Kidney (tissue), 13 donors: ENCODE measurements at regions not wholly inside any gene's neighbourhood (a gene's known extent, or its start where the extent isn't known, plus 50 kb on each side); places are given as distances from the start of the nearest gene placed in this dataset.

Experiments used
- DNase-seq, 5 donors: peaks; one replicate each; pipeline ENCODE4 v3.0.0-alpha.2; 2013 to 2020
- FAIRE-seq: peaks from 2 replicates; lab custom pipeline; 2012; peaks lifted over from hg19 to GRCh38; lab: Jason Lieb, UNC
- H3K27ac ChIP-seq, 2 donors: one replicate each; pipeline ENCODE4 v1.7.0; 2013; ENCODE audit warnings: low read depth in 2 of 2, low read length in 2 of 2, inconsistent platforms in 1 of 2
- H3K27me3 ChIP-seq: one replicate; pipeline ENCODE4 v1.7.1; 2013; ENCODE audit warnings: low read length, inconsistent platforms; ENCODE audit not compliant: control insufficient read depth, insufficient read depth
- H3K36me3 ChIP-seq, 3 donors: one replicate each; pipeline versions ENCODE4 v1.7.0 to v1.7.1; 2013; ENCODE audit warnings: low read length in 3 of 3, control low read depth in 1 of 3, inconsistent platforms in 1 of 3; ENCODE audit not compliant: insufficient read depth in 3 of 3, control insufficient read depth in 2 of 3
- H3K4me1 ChIP-seq, 3 donors: one replicate each; pipeline versions ENCODE4 v1.7.0 to v1.7.1; 2013; ENCODE audit warnings: low read length in 3 of 3, inconsistent platforms in 1 of 3, low read depth in 1 of 3; ENCODE audit not compliant: control insufficient read depth in 2 of 3, insufficient read depth in 2 of 3
- H3K4me3 ChIP-seq, 3 donors: one replicate each; pipeline versions ENCODE4 v1.7.0 to v1.8.1; 2013; ENCODE audit warnings: low read length in 3 of 3, control low read depth in 1 of 3, inconsistent platforms in 1 of 3
- H3K9ac ChIP-seq, 3 donors: one replicate each; pipeline versions ENCODE4 v1.7.0 to v1.7.1; 2013; ENCODE audit warnings: low read length in 3 of 3, control low read depth in 1 of 3, inconsistent platforms in 1 of 3
- H3K9me3 ChIP-seq, 3 donors: one replicate each; pipeline versions ENCODE4 v1.7.0 to v1.7.1; 2013; ENCODE audit warnings: low read length in 3 of 3, control low read depth in 1 of 3, inconsistent platforms in 1 of 3; ENCODE audit not compliant: control insufficient read depth in 2 of 3, insufficient read depth in 1 of 3
- CTCF ChIP-seq: IDR thresholded peaks from 3 replicates; pipeline ENCODE4 v1.5.1; 2012; ENCODE audit warnings: mild to moderate bottlenecking, moderate library complexity, borderline replicate concordance; ENCODE audit not compliant: insufficient read depth; ENCODE audit errors: extremely low read depth
- intact Hi-C: fragments of 100-400 bp; cut with DNase I; formaldehyde crosslinking; loops from one replicate; pipeline ENCODE4 v1.11.1; 2022
- donor health status: control.
- donor health status: control.
- donor health status: control.
- donor health status: control.
- donor health status: control.
- donor health status: DM: yes; HTN: yes; CAD: no.
- donor health status: Normal renal cell carcinoma (clear cell type).

- H3K27ac ChIP-seq: peak overlapping the region; percentile 18 to 24
- no peaks in the 10 kb centered on the region for H3K9me3 ChIP-seq
- intact Hi-C loops: loop anchor here (10.0 kb wide), 1 partner anchor 327 kb away; no protein-coding TSS in a partner anchor
- H3K4me1 ChIP-seq: peaks cover 0 to 6% (median 3%) of the 10 kb centered on the region in 3 donors
- peak overlapping the region; percentile 72 to 77 (median 76) for H3K4me3 ChIP-seq
- no peaks in the 10 kb centered on the region for H3K36me3 ChIP-seq
- H3K9ac ChIP-seq: peak overlapping the region; percentile 8 to 51 (median 47)
- TF ChIP-seq CTCF: no peak
- no peak for FAIRE-seq
- DNase-seq: peak in 2 of 5 donors; percentile 61 to 84
- H3K27me3 ChIP-seq: no peaks in the 10 kb centered on the region
Measured at GRCh38 chr9:87337335-87338087, 160.2 kb upstream of the DAPK1 start.

- Histone ChIP-seq H3K36me3 (no peaks in the 10 kb centered on the region), H3K4me1 (peaks cover 0 to 10% (median 3%) of the 10 kb centered on the region in 3 donors), H3K9ac (no peak overlapping the region), H3K27me3 (no peaks in the 10 kb centered on the region), H3K4me3 (peak overlapping the region in 2 of 3 donors; percentile 12 to 77), H3K9me3 (no peaks in the 10 kb centered on the region), H3K27ac (peak overlapping the region in 1 of 2 donors; percentile 18)
- intact Hi-C loops: loop anchor here (10.0 kb wide), 1 partner anchor 326 kb away; no protein-coding TSS in a partner anchor
- FAIRE-seq (no peak), DNase-seq (peak in 1 of 5 donors; percentile 38)
- no peak for TF ChIP-seq CTCF
Measured at GRCh38 chr9:87338088-87338989, 159.3 kb upstream of the DAPK1 start.

GRCh38 chr9:87340391-87340790 is 157.3 kb upstream of the DAPK1 start:
- DNase-seq (no peak), FAIRE-seq (no peak)
- Histone ChIP-seq H3K27me3 (no peaks in the 10 kb centered on the region), H3K27ac (no peak overlapping the region), H3K4me3 (no peak overlapping the region), H3K9ac (no peak overlapping the region), H3K4me1 (peaks cover 0 to 10% (median 3%) of the 10 kb centered on the region in 3 donors), H3K36me3 (no peaks in the 10 kb centered on the region), H3K9me3 (no peaks in the 10 kb centered on the region)
- no peak for TF ChIP-seq CTCF
- intact Hi-C loops: no loop called here
